HL-60 (cell line): ENCODE measurements at regions not wholly inside any gene's neighbourhood (a gene's known extent, or its start where the extent isn't known, plus 50 kb on each side); places are given as distances from the start of the nearest gene placed in this dataset.
A peak's percentile ranks its signal among the peaks of the same experiment; 100 is the strongest.

ENCODE experiments used
- DNase-seq, 2 experiments: peaks; one replicate each; pipeline ENCODE4 v3.0.0-alpha.2; 2010 to 2020; ENCODE audit warnings: low read depth in 1 of 2, low spot score in 1 of 2
- H3K27ac ChIP-seq: fragments of 250-450 bp; sonication (Bioruptor Pico); replicated peaks from 2 replicates; pipeline ENCODE4 v1.5.1; 2020; ENCODE audit warnings: mild to moderate bottlenecking, moderate library complexity
- H3K27me3 ChIP-seq: fragments of 250-450 bp; sonication (Bioruptor Pico); 2 replicates; pipeline ENCODE4 v1.5.1; 2021; ENCODE audit warnings: mild to moderate bottlenecking, moderate library complexity; ENCODE audit not compliant: insufficient read depth, poor library complexity, severe bottlenecking
- H3K4me3 ChIP-seq: replicated peaks from 2 replicates; pipeline ENCODE4 v1.5.1; 2011; ENCODE audit warnings: mild to moderate bottlenecking, control low read depth, low read length; ENCODE audit not compliant: insufficient read depth
- CTCF ChIP-seq: IDR thresholded peaks from one replicate; pipeline ENCODE4 v1.5.1; 2011; ENCODE audit warnings: low read length, control low read depth, inconsistent platforms; ENCODE audit not compliant: insufficient read depth
- GABPA ChIP-seq: IDR thresholded peaks from 2 replicates; pipeline ENCODE4 v1.6.1; 2012; ENCODE audit warnings: low read depth
- POLR2AphosphoS5 ChIP-seq: IDR thresholded peaks from 2 replicates; pipeline ENCODE4 v1.6.1; 2012; ENCODE audit warnings: low read depth
- REST ChIP-seq: IDR thresholded peaks from 2 replicates; pipeline ENCODE4 v1.6.1; 2012; ENCODE audit warnings: low read depth; ENCODE audit not compliant: insufficient replicate concordance
- SPI1 ChIP-seq: IDR thresholded peaks from 2 replicates; pipeline ENCODE4 v1.6.1; 2012; ENCODE audit warnings: low read depth, mild to moderate bottlenecking, borderline replicate concordance

- no peak for DNase-seq
- Histone ChIP-seq H3K27ac (no peak overlapping the region), H3K27me3 (no peaks in the 10 kb centered on the region), H3K4me3 (no peak overlapping the region)
- TF ChIP-seq POLR2AphosphoS5 = no peak
- TF ChIP-seq GABPA = no peak
- TF ChIP-seq REST = no peak
- TF ChIP-seq CTCF = no peak
- no peak for TF ChIP-seq SPI1
Observed at GRCh38 chr20:53683506-53683905, 89.9 kb upstream of the ZNF217 start.

GRCh38 chr20:53681352-53682212, 87.9 kb upstream of the ZNF217 start:
- TF ChIP-seq SPI1 = no peak
- no peak for TF ChIP-seq REST
- TF ChIP-seq GABPA = no peak
- TF ChIP-seq POLR2AphosphoS5 = no peak
- TF ChIP-seq CTCF = no peak

GRCh38 chr20:53679597-53680309, 86.1 kb upstream of the ZNF217 start:
- H3K27ac ChIP-seq = peak overlapping the region; percentile 79
- no peak for TF ChIP-seq CTCF
- TF ChIP-seq POLR2AphosphoS5 = no peak
- no peak for TF ChIP-seq GABPA
- H3K4me3 ChIP-seq = no peak overlapping the region
- no peak for DNase-seq
- no peaks in the 10 kb centered on the region for H3K27me3 ChIP-seq

More at GRCh38 chr20:53681352-53682212, 87.9 kb upstream of the ZNF217 start:
- Histone ChIP-seq H3K27me3 (no peaks in the 10 kb centered on the region), H3K4me3 (no peak overlapping the region), H3K27ac (no peak overlapping the region)
- no peak for DNase-seq
